ENCODE measurements at regions not wholly inside any gene's neighbourhood (a gene's known extent, or its start where the extent isn't known, plus 50 kb on each side); places are given as distances from the start of the nearest gene placed in this dataset.
"Not testable (repeated sequence)": the region's sequence is repeated elsewhere in the genome, so short reads cannot be mapped to it uniquely, and the experiment has no call there.

DNA sequence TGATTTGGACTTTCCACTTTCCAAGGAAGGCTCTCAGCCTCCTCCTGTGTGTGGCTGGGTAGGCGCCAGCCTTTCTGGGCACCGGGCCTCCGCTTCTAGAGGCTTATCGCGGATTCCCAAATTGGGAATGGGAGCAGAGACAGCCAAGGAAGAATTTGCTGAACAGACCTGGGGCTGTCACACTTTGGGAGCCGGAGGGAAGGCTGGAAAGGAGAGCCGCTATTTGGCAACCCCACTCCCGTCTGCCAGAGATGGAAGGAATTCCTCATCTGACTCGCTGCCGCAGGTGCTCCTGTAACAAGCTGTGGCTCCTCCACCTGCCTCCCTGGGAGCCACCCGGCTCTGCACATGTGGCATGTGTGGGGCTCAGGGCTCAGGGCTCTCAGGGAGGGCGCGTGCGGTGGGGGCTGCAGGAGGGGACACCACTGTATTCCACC is 50.8 kb upstream of the ECHDC3 start:
- DNase-seq (ENCODE audit: low spot score), result no peak

DNA sequence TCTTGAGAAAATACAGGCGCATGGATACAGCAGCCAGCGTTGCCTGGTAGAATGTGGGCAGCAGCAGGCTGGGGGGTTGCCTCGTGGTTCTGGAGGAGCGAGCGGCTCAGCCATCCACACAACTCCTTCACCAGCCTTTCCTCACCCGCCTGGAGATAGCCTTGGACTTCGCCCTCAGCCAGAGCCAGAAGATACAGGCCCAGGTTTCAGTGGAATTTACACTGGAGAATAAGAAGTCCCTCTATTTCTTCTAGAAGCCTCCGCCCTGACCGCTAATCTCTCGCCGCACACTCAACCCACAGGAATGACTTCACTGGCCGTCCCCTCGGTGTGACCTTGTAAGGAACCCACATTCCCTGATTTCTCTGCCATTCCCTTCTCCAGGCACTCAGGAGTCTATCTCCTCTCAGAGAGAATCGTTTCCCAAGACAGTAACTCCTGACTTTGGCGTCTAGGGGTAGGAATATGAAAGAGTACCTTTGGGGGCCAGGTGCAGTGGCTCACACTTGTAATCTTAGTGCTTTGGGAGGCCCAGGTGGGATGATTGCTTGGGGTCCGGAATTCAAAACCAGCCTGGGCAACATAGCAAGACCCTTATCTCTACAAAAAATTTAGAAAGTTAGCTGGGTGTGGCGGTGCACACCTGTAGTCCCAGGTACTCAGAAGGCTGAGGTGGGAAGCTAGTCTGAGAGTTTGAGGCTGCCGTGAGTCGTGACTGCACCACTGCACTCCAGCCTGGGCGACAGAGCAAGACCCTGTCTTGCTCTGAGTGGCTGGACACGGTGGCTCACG is 52.0 kb upstream of the ECHDC3 start:
- peak; percentile 83 for DNase-seq (ENCODE audit: low spot score)

DNA sequence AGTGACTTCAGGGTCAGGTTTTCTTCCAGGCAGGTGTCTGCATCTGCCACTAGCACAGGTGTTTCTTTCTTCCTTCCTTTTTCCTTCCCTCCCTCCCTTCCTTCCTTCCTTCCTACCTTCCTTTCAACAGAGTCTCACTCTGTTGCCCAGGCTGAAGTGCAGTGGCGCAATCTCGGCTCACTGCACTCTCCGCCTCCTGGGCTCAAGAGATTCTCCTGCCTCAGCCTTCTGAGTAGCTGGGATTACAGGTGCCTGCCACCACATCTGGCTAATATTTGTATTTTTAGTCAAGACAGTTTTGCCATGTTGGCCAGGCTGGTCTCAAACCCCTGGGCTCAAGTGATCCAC is 53.8 kb upstream of the ECHDC3 start:
- not testable (repeated sequence) for DNase-seq (ENCODE audit: low spot score)

- DNase-seq (ENCODE audit: low spot score), result peak; percentile 89
Measured at GRCh38 chr10:11687779-11688447, 54.3 kb upstream of the ECHDC3 start.

DNA sequence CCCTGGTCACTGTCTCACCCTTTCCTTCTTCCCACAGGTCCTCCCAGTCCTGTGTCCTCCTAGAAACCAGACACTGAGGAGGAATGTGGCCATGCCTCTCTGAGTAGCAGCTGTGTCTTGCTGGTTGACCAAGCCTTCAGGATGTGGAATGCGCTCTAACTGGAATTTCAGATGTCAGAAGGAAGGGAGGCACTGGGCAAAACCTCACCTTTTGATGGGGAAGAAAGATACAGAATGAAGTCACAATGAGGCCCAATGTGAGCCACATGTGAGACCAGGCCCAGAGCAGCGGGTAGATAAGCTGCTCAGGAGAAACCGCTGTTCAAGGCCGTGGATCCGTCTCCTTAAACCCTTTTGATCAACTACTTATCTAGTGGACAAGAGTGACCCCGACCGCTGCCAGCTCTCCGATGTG is 54.8 kb upstream of the ECHDC3 start:
- DNase-seq (ENCODE audit: low spot score), result peak; percentile 96

GRCh38 chr10:11685787-11686218 is 56.4 kb upstream of the ECHDC3 start:
- peak; percentile 97 for DNase-seq (ENCODE audit: low spot score)

- DNase-seq (ENCODE audit: low spot score), result peak; percentile 93
Measured at GRCh38 chr10:11684717-11685645, 57.2 kb upstream of the ECHDC3 start.

- DNase-seq (ENCODE audit: low spot score), result not testable (repeated sequence)
Measured at GRCh38 chr10:11684341-11684716, 57.9 kb upstream of the ECHDC3 start.

- DNase-seq (ENCODE audit: low spot score), result no peak
Measured at GRCh38 chr10:11683529-11684320, 58.5 kb upstream of the ECHDC3 start.

- no peak for DNase-seq (ENCODE audit: low spot score)
Measured at GRCh38 chr10:11682851-11683250, 59.3 kb upstream of the ECHDC3 start.

GRCh38 chr10:11682267-11682683 is 59.9 kb upstream of the ECHDC3 start:
- DNase-seq (ENCODE audit: low spot score), result no peak

DNA sequence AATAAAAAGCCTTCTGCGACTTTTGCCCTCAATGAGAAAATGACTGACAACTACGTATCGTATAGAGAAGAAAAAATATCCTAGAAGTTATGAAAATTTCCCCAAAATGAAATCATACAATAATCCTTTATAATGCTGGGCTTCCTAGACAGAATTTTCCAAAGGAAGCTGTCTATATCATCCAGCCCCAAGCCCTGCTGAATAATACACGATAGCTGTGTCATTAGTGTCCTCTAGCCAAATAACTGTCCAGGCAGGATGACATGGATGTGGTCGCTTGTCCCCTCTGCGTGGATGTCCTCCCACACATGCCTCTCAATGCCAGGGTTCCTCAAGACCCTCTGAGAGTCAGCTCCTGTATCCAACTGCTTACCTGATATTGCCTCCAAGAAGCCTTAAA is 61.7 kb upstream of the ECHDC3 start:
- no peak for DNase-seq (ENCODE audit: low spot score)

DNA sequence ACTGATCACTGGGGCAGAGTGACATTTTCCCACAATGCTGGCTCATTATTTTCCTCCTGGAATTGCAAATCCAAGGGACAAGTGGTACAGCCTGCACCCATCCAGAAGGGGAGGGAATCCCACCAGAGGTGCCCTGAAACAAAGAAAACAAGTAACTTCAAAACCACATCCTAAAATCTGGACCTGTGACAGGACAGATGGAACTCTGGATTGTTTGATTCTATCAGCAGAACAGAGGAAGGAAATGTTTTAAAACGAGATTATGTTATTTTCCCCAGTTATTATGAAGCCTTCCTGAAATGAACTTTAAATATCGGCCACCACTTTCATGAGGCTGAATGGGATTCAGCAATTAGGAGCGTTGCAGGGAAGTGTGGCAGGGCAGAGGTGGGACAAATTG is 62.2 kb upstream of the ECHDC3 start:
- DNase-seq (ENCODE audit: low spot score), result no peak

DNA sequence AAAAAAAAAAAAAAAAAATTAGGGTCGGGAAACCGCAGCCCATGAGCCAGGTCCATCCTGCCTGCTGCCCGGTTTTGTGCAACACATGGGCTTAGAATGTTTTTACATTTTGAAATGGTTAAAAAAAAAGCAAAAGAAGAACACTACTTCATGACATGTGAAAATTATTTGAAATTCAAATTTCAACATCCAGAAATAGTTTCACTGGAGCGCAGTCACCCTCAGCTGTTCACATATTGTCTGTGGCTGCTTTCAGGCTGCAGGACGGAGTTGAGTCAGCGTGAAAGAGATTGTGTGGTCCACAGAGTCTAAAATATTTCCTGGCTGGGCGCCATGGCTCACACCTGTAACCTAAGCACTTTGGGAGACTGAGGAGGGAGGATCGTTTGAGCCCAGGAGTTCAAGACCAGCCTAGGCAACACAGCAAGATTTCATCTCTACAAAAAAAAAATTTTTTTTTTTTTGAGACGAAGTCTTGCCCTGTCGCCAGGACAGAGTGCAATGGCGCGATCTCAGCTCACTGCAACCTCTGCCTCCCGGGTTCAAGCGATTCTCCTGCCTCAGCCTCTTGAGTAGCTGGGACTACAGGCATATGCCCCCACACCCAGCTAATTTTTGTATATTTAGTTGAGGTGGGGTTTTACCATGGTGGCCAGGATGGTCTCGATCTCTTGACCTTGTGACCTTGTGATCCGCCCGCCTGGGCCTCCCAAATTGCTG is 63.9 kb upstream of the ECHDC3 start:
- DNase-seq (ENCODE audit: low spot score), result no peak

- no peak for DNase-seq (ENCODE audit: low spot score)
Measured at GRCh38 chr10:11677480-11677879, 64.7 kb upstream of the ECHDC3 start.

DNA sequence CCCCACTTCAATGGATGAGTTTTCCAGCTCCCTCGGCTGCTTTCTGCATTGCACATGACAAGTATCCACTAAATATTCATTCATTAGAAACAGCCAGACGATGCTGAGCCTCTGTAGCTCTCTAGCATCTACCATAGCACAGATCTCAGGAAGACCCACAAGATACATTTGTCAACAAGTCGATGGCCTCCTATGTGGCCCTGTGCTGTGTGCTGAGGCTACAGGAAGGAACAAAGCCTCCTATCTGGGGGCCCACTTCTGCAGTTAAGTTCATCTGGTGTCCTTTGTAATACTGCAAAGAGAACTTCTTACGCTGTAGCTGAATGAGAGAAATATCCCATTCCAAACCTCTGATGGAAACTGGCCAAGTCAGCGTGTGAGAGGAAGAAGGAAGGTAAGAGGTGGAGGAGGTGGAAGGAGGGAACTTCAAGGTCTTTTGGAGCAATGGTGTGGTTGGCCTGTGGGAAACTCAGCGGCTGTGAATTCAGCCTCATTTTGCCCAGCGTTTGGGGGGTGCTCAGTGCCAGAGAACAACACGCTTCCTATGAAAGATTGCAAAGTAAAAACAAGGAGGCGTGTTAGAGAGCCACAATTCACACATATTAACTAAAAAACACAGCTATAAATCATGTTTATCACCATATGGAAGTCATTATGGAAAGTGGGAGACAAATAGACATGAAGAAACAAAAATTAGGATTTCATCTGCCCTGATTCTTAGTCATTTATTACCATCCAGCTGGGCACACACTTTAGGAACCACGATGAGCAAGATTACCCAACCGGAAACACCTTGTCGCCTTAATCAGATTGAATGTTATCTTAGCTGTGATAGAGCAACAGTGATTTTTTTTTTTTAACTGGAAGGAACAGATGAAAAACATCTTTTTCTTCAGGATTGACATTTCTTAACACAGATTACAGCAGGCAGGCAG is 62.2 kb upstream of the USP6NL start:
- DNase-seq (ENCODE audit: low spot score), result no peak

GRCh38 chr10:11672836-11673235 is 61.4 kb upstream of the USP6NL start:
- DNase-seq (ENCODE audit: low spot score), result no peak

GRCh38 chr10:11670381-11670780 is 58.9 kb upstream of the USP6NL start:
- DNase-seq (ENCODE audit: low spot score), result no peak

GRCh38 chr10:11668847-11669610 is 57.6 kb upstream of the USP6NL start:
- no peak for DNase-seq (ENCODE audit: low spot score)
